GM19328 (cell line): ENCODE measurements at regions not wholly inside any gene's neighbourhood (a gene's known extent, or its start where the extent isn't known, plus 50 kb on each side); places are given as distances from the start of the nearest gene placed in this dataset.

Experiments
- ATAC-seq: cut with Tn5 transposase; IDR thresholded peaks from one replicate; pipeline ENCODE4 v1.9.1; 2021; ENCODE audit warnings: mild to moderate bottlenecking, moderate library complexity; ENCODE audit not compliant: unreplicated experiment

GRCh38 chr12:105915997-105916759 lies 222.6 kb downstream of the NUAK1 start:
- ATAC-seq = no peak

GRCh38 chr12:105916760-105917039 lies 222.1 kb downstream of the NUAK1 start:
- no peak for ATAC-seq

GRCh38 chr12:105920161-105920684 lies 218.5 kb downstream of the NUAK1 start:
- ATAC-seq = no peak

- no peak for ATAC-seq
Measured at GRCh38 chr12:105921055-105921454, 217.7 kb downstream of the NUAK1 start.

GRCh38 chr12:105921872-105922669 lies 216.7 kb downstream of the NUAK1 start:
- no peak for ATAC-seq

- ATAC-seq = no peak
Measured at GRCh38 chr12:105922670-105923102, 216.1 kb downstream of the NUAK1 start.

- ATAC-seq = no peak
Measured at GRCh38 chr12:105924526-105925208, 214.1 kb downstream of the NUAK1 start.

- no peak for ATAC-seq
Measured at GRCh38 chr12:105927564-105927963, 211.2 kb downstream of the NUAK1 start.

- no peak for ATAC-seq
Measured at GRCh38 chr12:105928436-105928835, 210.3 kb downstream of the NUAK1 start.

GRCh38 chr12:105929192-105929591 lies 209.6 kb downstream of the NUAK1 start:
- ATAC-seq = no peak

- no peak for ATAC-seq
Measured at GRCh38 chr12:105930557-105931503, 207.9 kb downstream of the NUAK1 start.

GRCh38 chr12:105931762-105932570 lies 206.8 kb downstream of the NUAK1 start:
- no peak for ATAC-seq

GRCh38 chr12:105933671-105934665 lies 204.8 kb downstream of the NUAK1 start:
- no peak for ATAC-seq

- ATAC-seq = no peak
Measured at GRCh38 chr12:105935106-105935505, 203.6 kb downstream of the NUAK1 start.

GRCh38 chr12:105935981-105936380 lies 202.8 kb downstream of the NUAK1 start:
- ATAC-seq = no peak

- ATAC-seq = no peak
Measured at GRCh38 chr12:105936496-105936895, 202.3 kb downstream of the NUAK1 start.

GRCh38 chr12:105937009-105937408 lies 201.7 kb downstream of the NUAK1 start:
- ATAC-seq = no peak

GRCh38 chr12:105939181-105939721 lies 199.5 kb downstream of the NUAK1 start:
- no peak for ATAC-seq
